HG03045 (cell line): ENCODE measurements at regions not wholly inside any gene's neighbourhood (a gene's known extent, or its start where the extent isn't known, plus 50 kb on each side); places are given as distances from the start of the nearest gene placed in this dataset.

ENCODE experiments used
- ATAC-seq: cut with Tn5 transposase; IDR thresholded peaks from one replicate; pipeline ENCODE4 v1.9.1; 2021; ENCODE audit warnings: mild to moderate bottlenecking, moderate library complexity; ENCODE audit not compliant: unreplicated experiment

GRCh38 chr5:105573575-105573974 is 2011.0 kb upstream of the NUDT12 start:
- no peak for ATAC-seq

GRCh38 chr5:105565531-105565930 is 2002.9 kb upstream of the NUDT12 start:
- ATAC-seq = no peak

GRCh38 chr5:105563842-105564241 is 2001.3 kb upstream of the NUDT12 start:
- no peak for ATAC-seq

GRCh38 chr5:105554568-105555169 is 1992.1 kb upstream of the NUDT12 start:
- no peak for ATAC-seq

GRCh38 chr5:105544300-105544699 is 1981.7 kb upstream of the NUDT12 start:
- no peak for ATAC-seq

GRCh38 chr5:105536675-105537074 is 1974.1 kb upstream of the NUDT12 start:
- no peak for ATAC-seq

GRCh38 chr5:105530716-105531261 is 1968.2 kb upstream of the NUDT12 start:
- ATAC-seq = no peak

GRCh38 chr5:105529851-105530250 is 1967.3 kb upstream of the NUDT12 start:
- ATAC-seq = no peak

- no peak for ATAC-seq
These were observed 1945.9 kb upstream of the NUDT12 start for GRCh38 chr5:105508519-105508918.

- no peak for ATAC-seq
These were observed 1944.2 kb upstream of the NUDT12 start for GRCh38 chr5:105506692-105507277.

GRCh38 chr5:105503950-105504349 is 1941.4 kb upstream of the NUDT12 start:
- no peak for ATAC-seq

- ATAC-seq = no peak
These were observed 1938.7 kb upstream of the NUDT12 start for GRCh38 chr5:105501315-105501714.

- ATAC-seq = no peak
These were observed 1912.8 kb upstream of the NUDT12 start for GRCh38 chr5:105475401-105475800.

GRCh38 chr5:105462377-105462776 is 1899.8 kb upstream of the NUDT12 start:
- ATAC-seq = no peak

GRCh38 chr5:105460721-105461120 is 1898.1 kb upstream of the NUDT12 start:
- no peak for ATAC-seq

- no peak for ATAC-seq
These were observed 1890.7 kb upstream of the NUDT12 start for GRCh38 chr5:105453216-105453807.

- no peak for ATAC-seq
These were observed 1885.7 kb upstream of the NUDT12 start for GRCh38 chr5:105448271-105448670.

- ATAC-seq = no peak
These were observed 1867.9 kb upstream of the NUDT12 start for GRCh38 chr5:105430516-105430915.

- no peak for ATAC-seq
These were observed 1866.1 kb upstream of the NUDT12 start for GRCh38 chr5:105428451-105429380.

GRCh38 chr5:105414067-105414466 is 1851.5 kb upstream of the NUDT12 start:
- ATAC-seq = no peak

GRCh38 chr5:105413406-105413990 is 1850.9 kb upstream of the NUDT12 start:
- no peak for ATAC-seq
